ENCODE measurements at regions not wholly inside any gene's neighbourhood (a gene's known extent, or its start where the extent isn't known, plus 50 kb on each side); places are given as distances from the start of the nearest gene placed in this dataset.

DNA sequence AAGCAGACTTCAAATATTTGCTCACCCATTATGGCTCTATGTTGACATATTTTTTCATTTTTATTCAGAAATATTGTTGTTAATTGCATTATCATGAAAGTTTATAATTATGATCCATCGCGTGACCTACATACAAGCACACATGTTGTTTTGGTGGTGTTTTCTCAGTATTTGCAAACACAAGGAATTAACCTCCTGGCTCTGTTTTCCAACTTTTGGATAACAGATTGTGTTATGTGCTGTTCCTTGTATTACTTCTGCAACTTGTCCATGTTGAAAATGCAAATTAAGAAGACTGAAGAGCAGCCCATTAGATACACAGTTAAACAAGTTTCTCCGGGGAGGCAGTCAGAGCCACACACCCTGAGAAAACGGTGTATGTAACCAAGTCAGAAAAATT lies 201.2 kb downstream of the SEC23A start:
- DNase-seq (ENCODE audit: low spot score): no peak

DNA sequence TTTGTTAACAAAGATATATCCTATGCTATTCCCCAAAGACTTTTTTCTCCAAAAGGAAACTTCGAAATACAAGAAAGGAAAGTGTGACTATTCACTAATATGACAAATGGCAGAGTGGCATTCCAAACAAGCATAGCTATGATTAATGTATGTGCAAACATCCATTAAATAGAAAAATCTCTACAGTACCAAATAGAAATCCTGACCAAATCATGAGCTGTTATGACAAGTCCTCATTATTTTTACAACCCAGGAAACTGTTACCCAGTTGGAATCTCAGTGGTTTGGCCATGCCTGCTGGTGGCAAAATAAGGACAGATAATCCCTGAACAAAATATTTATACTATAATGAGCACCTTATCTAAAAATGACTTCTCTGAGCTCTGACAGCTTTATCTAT lies 202.1 kb downstream of the SEC23A start:
- no peak for DNase-seq (ENCODE audit: low spot score)

DNA sequence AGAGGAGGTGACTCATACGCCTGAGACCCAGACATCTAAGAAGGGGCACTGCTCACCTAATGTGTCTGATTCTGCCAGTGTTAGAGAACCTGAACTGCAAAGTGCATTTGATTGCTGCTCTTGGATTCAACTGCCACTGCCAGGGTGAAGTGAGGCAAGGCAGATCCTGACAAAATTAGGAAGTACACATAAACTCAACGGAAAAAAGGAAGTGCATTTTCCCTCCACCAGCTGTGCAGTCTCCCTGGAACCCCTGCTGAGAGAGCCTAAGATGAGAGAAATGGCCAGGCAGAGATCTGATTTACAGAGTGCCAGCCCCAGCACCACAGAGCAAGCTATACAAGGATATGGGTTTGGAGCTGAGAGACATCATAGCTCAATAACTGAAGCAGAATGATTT lies 215.3 kb downstream of the SEC23A start:
- DNase-seq (ENCODE audit: low spot score): no peak

- no peak for DNase-seq (ENCODE audit: low spot score)
These were observed 218.9 kb downstream of the SEC23A start for GRCh38 chr14:38884109-38884508.

GRCh38 chr14:38883127-38883526 lies 219.9 kb downstream of the SEC23A start:
- DNase-seq (ENCODE audit: low spot score): no peak

DNA sequence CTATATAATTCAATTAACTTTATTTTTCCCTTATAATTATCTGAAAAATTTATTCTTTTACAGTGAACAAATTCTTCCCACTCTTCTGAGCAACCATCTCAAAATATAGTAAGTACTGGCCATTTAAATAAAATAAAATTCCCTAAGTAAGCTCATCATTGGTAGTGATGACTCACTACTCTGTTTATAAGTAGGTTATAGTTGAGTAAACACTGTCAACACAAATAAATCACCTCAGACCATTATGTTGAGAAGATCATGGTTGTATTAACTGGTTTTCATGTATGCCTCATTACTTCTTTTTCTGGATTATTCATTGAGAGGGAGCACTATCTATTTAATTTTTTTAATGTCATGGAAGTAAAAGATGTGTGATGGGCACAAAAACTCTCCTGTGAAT lies 220.5 kb downstream of the SEC23A start:
- no peak for DNase-seq (ENCODE audit: low spot score)

DNA sequence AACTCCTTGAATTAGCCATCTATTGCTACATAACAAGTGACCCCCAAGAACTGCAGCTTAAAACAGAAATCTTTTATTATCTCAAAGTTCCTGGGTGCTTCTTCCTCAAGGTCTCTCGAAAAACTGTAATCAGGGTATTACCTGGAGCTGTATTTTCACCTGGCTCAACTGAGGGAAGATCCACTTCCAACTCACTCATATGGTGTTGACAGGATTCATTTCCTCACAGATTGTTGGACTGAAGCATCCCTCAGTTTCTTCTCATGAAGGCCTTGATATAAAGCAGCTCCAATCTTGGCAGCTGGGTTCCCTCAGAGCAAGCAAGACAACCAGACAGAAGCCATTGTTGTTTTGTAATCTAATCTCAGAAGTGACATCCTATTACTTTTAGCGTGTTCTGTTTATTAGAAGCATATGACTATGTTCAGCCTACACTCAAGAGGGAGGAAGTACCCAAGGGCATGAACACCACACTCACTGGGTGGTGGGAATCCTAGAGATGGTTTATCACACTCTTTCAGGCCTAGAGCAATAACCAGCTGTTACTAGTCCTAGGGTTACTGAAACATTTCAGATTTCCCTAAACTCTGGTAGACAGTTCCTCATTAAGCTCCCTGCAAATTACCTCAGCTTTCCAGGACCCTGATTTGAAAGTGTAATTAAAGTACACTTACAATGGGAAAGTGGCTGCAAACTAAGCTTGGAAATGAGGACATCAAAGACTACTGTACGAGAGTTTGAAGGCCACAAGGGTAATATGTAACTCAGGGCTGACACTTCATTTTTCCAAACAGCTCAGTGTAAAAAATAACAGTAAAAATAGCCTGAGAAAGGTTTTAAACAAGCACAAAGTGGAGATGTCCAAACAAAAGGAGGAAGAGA lies 222.2 kb downstream of the SEC23A start:
- DNase-seq (ENCODE audit: low spot score): no peak

GRCh38 chr14:38877744-38878388 lies 225.2 kb downstream of the SEC23A start:
- no peak for DNase-seq (ENCODE audit: low spot score)

GRCh38 chr14:38874721-38875120 lies 228.3 kb downstream of the SEC23A start:
- DNase-seq (ENCODE audit: low spot score): no peak

DNA sequence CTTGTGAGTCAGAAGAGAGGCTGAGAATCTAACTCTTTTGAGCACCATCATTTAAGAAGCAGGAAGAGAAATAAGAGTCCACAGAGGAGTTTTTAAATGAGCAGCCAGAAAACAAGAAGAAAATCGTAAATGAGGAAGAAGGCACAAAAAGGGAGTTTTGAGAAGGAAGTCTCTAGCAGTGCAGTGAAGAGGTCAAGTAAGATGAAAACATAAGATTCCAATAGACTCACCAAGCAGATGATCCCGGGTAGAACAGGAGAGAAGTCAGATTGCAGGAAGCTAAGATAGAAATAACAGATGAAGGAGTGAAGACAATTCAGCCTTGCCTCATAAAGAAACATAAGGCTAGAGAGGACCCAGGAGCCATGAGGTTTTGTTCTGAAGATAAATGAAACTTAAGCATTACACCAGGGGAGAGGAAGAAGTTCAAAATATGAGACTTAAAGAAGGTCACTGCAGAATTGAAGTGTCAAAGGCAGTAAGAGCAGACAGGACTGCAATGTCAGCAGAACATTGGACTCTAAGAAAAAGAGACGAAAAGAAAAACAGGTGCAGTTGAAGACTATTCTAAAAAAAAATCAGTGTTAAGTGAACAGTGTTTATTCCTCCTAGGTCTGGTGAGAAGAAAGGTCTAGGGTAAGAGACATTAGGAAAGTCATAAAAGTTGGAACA lies 229.0 kb downstream of the SEC23A start:
- DNase-seq (ENCODE audit: low spot score): no peak

DNA sequence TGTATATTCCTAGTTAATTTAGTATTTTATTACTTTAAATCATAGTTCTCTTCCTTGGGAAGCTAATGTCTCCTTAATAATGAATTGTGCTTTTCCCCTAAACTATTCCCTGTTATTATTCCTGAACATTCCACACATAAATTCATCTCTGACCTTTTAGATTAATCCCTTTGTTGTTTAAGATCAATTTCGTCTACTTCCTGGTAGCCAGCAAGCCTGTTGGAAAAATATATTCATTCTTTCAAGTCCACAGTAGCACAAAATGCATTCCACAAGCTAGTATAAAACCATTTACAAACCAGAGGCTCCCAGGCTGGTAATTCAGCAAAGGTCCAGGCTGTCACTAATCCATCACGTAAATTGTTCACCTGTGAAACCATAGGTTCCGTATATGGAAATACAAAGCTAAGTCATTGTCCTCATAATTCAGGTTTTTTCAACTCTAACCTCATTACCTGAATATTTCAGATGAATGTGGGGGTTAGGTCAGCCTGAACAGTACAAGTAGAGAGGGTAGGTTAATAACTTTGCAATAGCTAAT lies 232.7 kb downstream of the SEC23A start:
- no peak for DNase-seq (ENCODE audit: low spot score)

- DNase-seq (ENCODE audit: low spot score): no peak
These were observed 234.4 kb downstream of the SEC23A start for GRCh38 chr14:38868399-38869290.

- peak; percentile 81 for DNase-seq (ENCODE audit: low spot score)
These were observed 235.4 kb downstream of the SEC23A start for GRCh38 chr14:38867561-38868150.

- DNase-seq (ENCODE audit: low spot score): no peak
These were observed 236.6 kb downstream of the SEC23A start for GRCh38 chr14:38866461-38866860.

DNA sequence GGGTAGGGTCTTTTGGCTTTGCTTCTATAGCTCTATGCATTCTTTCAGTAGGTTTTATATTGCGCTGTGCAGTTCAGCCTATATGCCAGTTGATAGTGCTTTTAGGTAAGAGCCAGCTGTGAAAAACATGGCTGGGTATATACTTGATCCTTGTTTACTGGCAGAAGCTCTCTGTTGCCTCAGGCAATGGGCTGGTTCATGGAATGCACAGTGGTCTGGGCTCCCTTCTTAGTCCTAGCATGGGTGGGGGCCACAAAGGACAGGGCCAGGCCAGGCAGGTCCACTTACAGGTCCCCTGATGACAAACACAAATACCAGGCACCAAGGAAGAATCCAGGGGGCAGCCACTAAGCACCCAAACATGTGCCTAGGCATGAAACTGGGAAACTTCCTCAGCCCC lies 240.7 kb downstream of the SEC23A start:
- no peak for DNase-seq (ENCODE audit: low spot score)

GRCh38 chr14:38860530-38860929 lies 242.5 kb downstream of the SEC23A start:
- no peak for DNase-seq (ENCODE audit: low spot score)

GRCh38 chr14:38856798-38857197 lies 246.2 kb downstream of the SEC23A start:
- no peak for DNase-seq (ENCODE audit: low spot score)

GRCh38 chr14:38855513-38855912 lies 247.5 kb downstream of the SEC23A start:
- DNase-seq (ENCODE audit: low spot score): no peak

GRCh38 chr14:38851111-38851510 lies 251.9 kb downstream of the SEC23A start:
- no peak for DNase-seq (ENCODE audit: low spot score)

DNA sequence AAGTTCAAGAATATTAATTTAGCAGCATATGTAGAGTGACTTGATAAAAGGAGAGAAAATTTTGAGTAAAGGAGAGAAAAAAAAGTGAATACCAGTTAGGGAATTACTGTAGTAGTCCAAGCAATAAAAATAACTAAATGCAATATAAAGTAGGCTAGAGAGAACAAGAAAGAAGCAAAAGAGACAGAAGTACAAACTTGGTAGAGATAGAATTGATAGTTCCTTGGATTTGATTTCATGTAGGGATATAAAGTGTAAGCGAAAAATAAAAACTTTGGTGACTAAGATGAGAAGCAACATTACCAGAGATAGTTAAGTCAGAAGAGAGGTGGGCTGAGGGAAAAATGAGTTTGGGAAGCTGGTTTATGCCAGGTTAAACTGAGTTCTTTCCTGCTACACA lies 252.4 kb downstream of the SEC23A start:
- DNase-seq (ENCODE audit: low spot score): no peak

Measured in ureter (tissue), 1 donor.